Ishikawa (cell line): ENCODE measurements at regions not wholly inside any gene's neighbourhood (a gene's known extent, or its start where the extent isn't known, plus 50 kb on each side); places are given as distances from the start of the nearest gene placed in this dataset.

Experiments used
- CREB1 ChIP-seq: IDR thresholded peaks from 2 replicates; pipeline ENCODE4 v1.6.1; 2012; ENCODE audit warnings: low read depth
- YY1 ChIP-seq: IDR thresholded peaks from 2 replicates; pipeline ENCODE4 v1.6.1; 2012; ENCODE audit warnings: low read depth
- TF ChIP-seq, protein P1 (sequence below): IDR thresholded peaks from 2 replicates; pipeline ENCODE4 v1.6.1; 2012

DNA sequence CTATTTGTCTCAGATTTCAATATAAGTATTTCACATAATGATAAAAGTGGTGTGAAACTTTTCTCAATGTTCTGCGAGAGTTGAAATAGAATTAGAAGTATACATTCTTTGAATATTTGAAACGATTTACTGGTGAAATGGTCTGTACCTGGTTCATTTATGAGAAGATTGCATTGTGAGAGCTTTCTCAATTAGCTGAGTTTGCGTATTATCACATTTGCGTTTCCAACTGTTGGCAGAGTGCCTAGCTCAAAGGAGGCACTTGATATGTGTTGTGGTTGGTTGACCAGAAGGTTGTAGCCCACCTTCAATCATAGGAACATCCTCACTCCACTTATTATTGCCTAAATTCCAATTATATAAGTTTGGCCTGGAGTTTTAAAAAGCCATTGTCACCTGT, 58.8 kb upstream of the EXOC2 start:
- TF ChIP-seq, protein P1, sequence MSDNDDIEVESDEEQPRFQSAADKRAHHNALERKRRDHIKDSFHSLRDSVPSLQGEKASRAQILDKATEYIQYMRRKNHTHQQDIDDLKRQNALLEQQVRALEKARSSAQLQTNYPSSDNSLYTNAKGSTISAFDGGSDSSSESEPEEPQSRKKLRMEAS, result no peak
- no peak for TF ChIP-seq CREB1
- TF ChIP-seq YY1, result no peak
